ENCODE measurements at regions not wholly inside any gene's neighbourhood (a gene's known extent, or its start where the extent isn't known, plus 50 kb on each side); places are given as distances from the start of the nearest gene placed in this dataset.

- TF ChIP-seq CTCF (IDR thresholded peaks at IDR 0.05) (peak; percentile 68 to 90 (median 84)), POLR2A (IDR thresholded peaks at IDR 0.05) (no peak)
Measured at GRCh38 chr16:85316321-85316919, 204.1 kb upstream of the CIBAR2 start.
